IMR-90 (cell line): ENCODE measurements at regions not wholly inside any gene's neighbourhood (a gene's known extent, or its start where the extent isn't known, plus 50 kb on each side); places are given as distances from the start of the nearest gene placed in this dataset.

Experiments
- ATAC-seq: fragments of 200-7000 bp; cut with Tn5 transposase; 2 replicates; pipeline ENCODE4 v1.9.1; 2020; ENCODE audit warnings: low read depth, mild to moderate bottlenecking, moderate library complexity
- BruUV-seq: library from RNA; stranded (reverse); fragments of 400-500 nt; replicated peaks from 2 replicates; lab custom pipeline; 2021; lab: Mats Ljungman, UMichigan
- CTCF ChIA-PET: fragments of 300-600 bp; formaldehyde crosslinking; extraction: SDS; loops from one replicate; lab custom pipeline; 2021; ENCODE audit warnings: antibody characterized with exemption; lab: Yijun Ruan, JAX
- POLR2A ChIA-PET: fragments of 300-600 bp; sonication (Branson Sonifier 250); formaldehyde crosslinking; loops from one replicate; lab custom pipeline; 2022; ENCODE audit warnings: antibody characterized with exemption; ENCODE audit not compliant: unreplicated experiment; lab: Charles Lee
- DNase-seq: peaks from one replicate; pipeline ENCODE4 v3.0.0; 2013
- H2AFZ ChIP-seq: replicated peaks from 2 replicates; pipeline ENCODE3; 2013; ENCODE audit warnings: low read length, mild to moderate bottlenecking; ENCODE audit not compliant: poor library complexity
- H2AK5ac ChIP-seq: 2 replicates; pipeline ENCODE4 v1.6.1; 2013; ENCODE audit warnings: low read depth, low read length, inconsistent platforms
- H2AK9ac ChIP-seq: replicated peaks from 2 replicates; pipeline ENCODE3; 2013; ENCODE audit warnings: mild to moderate bottlenecking, low read depth, low read length, moderate library complexity; ENCODE audit not compliant: poor library complexity
- H2BK120ac ChIP-seq: 2 replicates; pipeline ENCODE4 v1.6.1; 2013; ENCODE audit warnings: low read depth, low read length, inconsistent platforms
- H2BK15ac ChIP-seq: 3 replicates; pipeline ENCODE4 v1.6.1; 2013; ENCODE audit warnings: low read depth, low read length, inconsistent platforms
- H2BK20ac ChIP-seq: 2 replicates; pipeline ENCODE4 v1.6.1; 2013; ENCODE audit warnings: low read depth, mild to moderate bottlenecking, inconsistent platforms, low read length, moderate library complexity
- H2BK5ac ChIP-seq: 2 replicates; pipeline ENCODE4 v1.6.1; 2013; ENCODE audit warnings: mild to moderate bottlenecking, low read depth, low read length, inconsistent platforms; ENCODE audit not compliant: poor library complexity, severe bottlenecking
- H3K14ac ChIP-seq: replicated peaks from 2 replicates; pipeline ENCODE4 v1.6.1; 2013; ENCODE audit warnings: low read depth, low read length, inconsistent platforms
- H3K18ac ChIP-seq: 2 replicates; pipeline ENCODE4 v1.6.1; 2013; ENCODE audit warnings: low read depth, low read length, control low read depth
- H3K23ac ChIP-seq: 2 replicates; pipeline ENCODE4 v1.6.1; 2013; ENCODE audit warnings: low read depth, low read length, inconsistent platforms
- H3K27ac ChIP-seq: 2 replicates; pipeline ENCODE4 v1.5.1; 2013; ENCODE audit warnings: mild to moderate bottlenecking, control low read depth, low read length; ENCODE audit not compliant: insufficient read depth
- H3K27me3 ChIP-seq: 2 replicates; pipeline ENCODE4 v1.6.1; 2013; ENCODE audit warnings: low read length; ENCODE audit not compliant: control insufficient read depth, insufficient read depth
- H3K36me3 ChIP-seq: 2 replicates; pipeline ENCODE4 v1.6.1; 2013; ENCODE audit warnings: low read length, mixed read lengths; ENCODE audit not compliant: control insufficient read depth, insufficient read depth
- H3K4ac ChIP-seq: 2 replicates; pipeline ENCODE4 v1.6.1; 2013; ENCODE audit warnings: low read depth, low read length, inconsistent platforms
- H3K4me1 ChIP-seq: 2 replicates; pipeline ENCODE4 v1.6.1; 2013; ENCODE audit warnings: low read length, mixed read lengths; ENCODE audit not compliant: control insufficient read depth, insufficient read depth
- H3K4me2 ChIP-seq: 2 replicates; pipeline ENCODE4 v1.6.1; 2013; ENCODE audit warnings: low read depth, mild to moderate bottlenecking, control low read depth, low read length, moderate library complexity
- H3K4me3 ChIP-seq: 2 replicates; pipeline ENCODE4 v1.5.1; 2013; ENCODE audit warnings: low read depth, mild to moderate bottlenecking, control low read depth, low read length, moderate library complexity; ENCODE audit not compliant: insufficient read depth
- H3K56ac ChIP-seq: 2 replicates; pipeline ENCODE4 v1.6.1; 2013; ENCODE audit warnings: low read length, inconsistent platforms; ENCODE audit not compliant: insufficient read depth; ENCODE audit errors: extremely low read depth
- H3K79me1 ChIP-seq, 2 experiments: 2 replicates each; pipeline ENCODE4 v1.6.1; 2013; ENCODE audit warnings: low read length in 2 of 2, inconsistent platforms in 1 of 2, low read depth in 1 of 2
- H3K9ac ChIP-seq: 2 replicates; pipeline ENCODE4 v1.6.1; 2013; ENCODE audit warnings: low read depth, low read length, control low read depth
- H3K9me1 ChIP-seq: 2 replicates; pipeline ENCODE4 v1.6.1; 2013; ENCODE audit warnings: low read length, inconsistent platforms; ENCODE audit not compliant: insufficient read depth
- H3K9me3 ChIP-seq: 2 replicates; pipeline ENCODE4 v1.6.1; 2013; ENCODE audit warnings: low read length; ENCODE audit not compliant: control insufficient read depth, insufficient read depth
- H4K20me1 ChIP-seq: 2 replicates; pipeline ENCODE4 v1.6.1; 2013; ENCODE audit warnings: low read length, inconsistent platforms; ENCODE audit not compliant: insufficient read depth
- H4K5ac ChIP-seq: 2 replicates; pipeline ENCODE4 v1.6.1; 2013; ENCODE audit warnings: mild to moderate bottlenecking, low read depth, low read length, control low read depth
- H4K8ac ChIP-seq, 2 experiments: 2 replicates each; pipeline ENCODE4 v1.6.1; 2013; ENCODE audit warnings: low read depth in 2 of 2, low read length in 2 of 2, control low read depth in 1 of 2, inconsistent platforms in 1 of 2
- H4K91ac ChIP-seq: 2 replicates; pipeline ENCODE4 v1.6.1; 2013; ENCODE audit warnings: low read depth, low read length, inconsistent platforms; ENCODE audit not compliant: insufficient read depth
- MAZ ChIP-seq: IDR thresholded peaks from 2 replicates; pipeline ENCODE4 v1.6.1; 2012; ENCODE audit warnings: low read depth, mild to moderate bottlenecking, low read length, improper control_type of control experiment, moderate library complexity, borderline replicate concordance
- MXI1 ChIP-seq: IDR thresholded peaks from 2 replicates; pipeline ENCODE4 v1.6.1; 2012; ENCODE audit warnings: low read depth, mild to moderate bottlenecking, low read length, moderate library complexity, borderline replicate concordance
- POLR2A ChIP-seq: IDR thresholded peaks from 2 replicates; pipeline ENCODE4 v1.6.1; 2012; ENCODE audit warnings: mild to moderate bottlenecking, low read depth, low read length
- RFX5 ChIP-seq: IDR thresholded peaks from 2 replicates; pipeline ENCODE4 v1.8.0; 2012; ENCODE audit warnings: low read depth, mild to moderate bottlenecking, low read length, moderate library complexity
- SMC3 ChIP-seq: fragments of 150-350 bp; IDR thresholded peaks from 2 replicates; pipeline ENCODE4 v1.6.1; 2016; ENCODE audit warnings: low read depth, mild to moderate bottlenecking, antibody characterized with exemption, low read length, moderate library complexity
- WGBS, 2 experiments: methylation state at CpG; one replicate each; pipeline versions ENCODE4 v1.1.5 to v1.1.7; 2013; ENCODE audit warnings: missing lambda C conversion rate in 2 of 2; ENCODE audit not compliant: insufficient read length in 1 of 2; ENCODE audit errors: extremely low coverage in 2 of 2; 5-methylcytosine and 5-hydroxymethylcytosine counted together
- dilution Hi-C: fragments of 300-500 bp; cut with HindIII; formaldehyde crosslinking; loops from one replicate; pipeline ENCODE4 v1.14.3; 2018; ENCODE audit warnings: low sequenced_read_pairs; ENCODE audit not compliant: unreplicated experiment
- in situ Hi-C: fragments of 300-500 bp; cut with MboI; formaldehyde crosslinking; loops from 3 replicates; pipeline ENCODE4 v1.14.3; 2019; ENCODE audit warnings: low sequenced_read_pairs, inconsistent platforms, mixed read lengths
- intact Hi-C: fragments of 100-400 bp; cut with micrococcal nuclease; formaldehyde crosslinking; loops from 2 replicates; pipeline ENCODE4 v1.10.0; 2022
- TF ChIP-seq, protein P1 (sequence below): fragments of 150-350 bp; IDR thresholded peaks from 2 replicates; pipeline ENCODE4 v1.6.1; 2016; ENCODE audit warnings: low read depth, mild to moderate bottlenecking, low read length, moderate library complexity, borderline replicate concordance
- TF ChIP-seq, protein P2 (sequence below): fragments of 150-350 bp; IDR thresholded peaks from 2 replicates; pipeline ENCODE4 v1.6.1; 2017; ENCODE audit warnings: mild to moderate bottlenecking, antibody characterized with exemption, low read length, low read depth

DNA sequence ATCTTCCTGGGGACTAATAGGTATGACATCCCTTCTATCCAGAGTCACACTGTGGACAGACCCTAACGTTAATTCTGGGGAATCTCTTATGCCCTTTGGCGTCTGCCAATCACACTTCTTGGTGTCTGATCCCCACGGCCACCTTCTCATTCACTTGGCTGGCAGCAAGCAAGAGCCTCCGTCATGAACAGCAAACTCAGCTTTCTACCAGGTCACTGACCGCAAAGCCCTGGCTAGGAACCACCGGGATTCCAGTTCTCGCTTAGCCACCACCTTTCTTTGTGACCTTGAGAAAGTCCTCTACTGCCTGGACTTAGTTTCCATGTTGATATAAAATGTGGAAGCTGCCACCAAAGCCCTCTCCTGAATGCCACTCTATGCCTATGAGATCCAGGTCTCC is 67.7 kb upstream of the FCN1 start:
- Histone ChIP-seq H2BK5ac (no peak overlapping the region), H4K5ac (no peak overlapping the region), H4K8ac (no peak overlapping the region), H3K9me1 (no peaks in the 10 kb centered on the region), H3K14ac (no peak overlapping the region), H3K27me3 (peaks cover 2% of the 10 kb centered on the region; the same call in 1 of the 2 replicates), H4K20me1 (no peaks in the 10 kb centered on the region), H3K56ac (no peak overlapping the region), H2BK120ac (no peak overlapping the region), H3K4me2 (no peak overlapping the region), H2AFZ (no peak overlapping the region), H2AK9ac (no peak overlapping the region), H3K9ac (no peak overlapping the region), H3K27ac (no peak overlapping the region), H3K4me3 (no peak overlapping the region), H3K23ac (no peak overlapping the region), H2BK20ac (no peak overlapping the region), H3K79me1 (no peaks in the 10 kb centered on the region), H3K18ac (no peak overlapping the region), H3K4me1 (no peaks in the 10 kb centered on the region), H2AK5ac (no peak overlapping the region), H3K9me3 (peaks cover 16% of the 10 kb centered on the region), H2BK15ac (no peak overlapping the region), H4K91ac (no peak overlapping the region), H3K4ac (no peak overlapping the region), H3K36me3 (no peaks in the 10 kb centered on the region)
- no TSS peak for BruUV-seq
- in situ Hi-C loops: no loop called here
- TF ChIP-seq MAZ (no peak), MXI1 (no peak), RFX5 (no peak), POLR2A (no peak), SMC3 (no peak)
- TF ChIP-seq, protein P1, sequence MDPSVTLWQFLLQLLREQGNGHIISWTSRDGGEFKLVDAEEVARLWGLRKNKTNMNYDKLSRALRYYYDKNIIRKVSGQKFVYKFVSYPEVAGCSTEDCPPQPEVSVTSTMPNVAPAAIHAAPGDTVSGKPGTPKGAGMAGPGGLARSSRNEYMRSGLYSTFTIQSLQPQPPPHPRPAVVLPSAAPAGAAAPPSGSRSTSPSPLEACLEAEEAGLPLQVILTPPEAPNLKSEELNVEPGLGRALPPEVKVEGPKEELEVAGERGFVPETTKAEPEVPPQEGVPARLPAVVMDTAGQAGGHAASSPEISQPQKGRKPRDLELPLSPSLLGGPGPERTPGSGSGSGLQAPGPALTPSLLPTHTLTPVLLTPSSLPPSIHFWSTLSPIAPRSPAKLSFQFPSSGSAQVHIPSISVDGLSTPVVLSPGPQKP: no peak
- TF ChIP-seq, protein P2, sequence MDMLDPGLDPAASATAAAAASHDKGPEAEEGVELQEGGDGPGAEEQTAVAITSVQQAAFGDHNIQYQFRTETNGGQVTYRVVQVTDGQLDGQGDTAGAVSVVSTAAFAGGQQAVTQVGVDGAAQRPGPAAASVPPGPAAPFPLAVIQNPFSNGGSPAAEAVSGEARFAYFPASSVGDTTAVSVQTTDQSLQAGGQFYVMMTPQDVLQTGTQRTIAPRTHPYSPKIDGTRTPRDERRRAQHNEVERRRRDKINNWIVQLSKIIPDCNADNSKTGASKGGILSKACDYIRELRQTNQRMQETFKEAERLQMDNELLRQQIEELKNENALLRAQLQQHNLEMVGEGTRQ: no peak
- CTCF ChIA-PET: no interaction called here
- intact Hi-C loops: no loop called here
- WGBS, 2 experiments: 41% methylated on average over 3 of the region's 7 CpGs; no CpG with 5 or more reads in 1 of the 2 experiments
- no peak for DNase-seq
- POLR2A ChIA-PET: no interaction called here
- ATAC-seq: no peak
- dilution Hi-C loops: no loop called here
